T-cell (primary cell): ENCODE measurements at regions not wholly inside any gene's neighbourhood (a gene's known extent, or its start where the extent isn't known, plus 50 kb on each side); places are given as distances from the start of the nearest gene placed in this dataset.

Experiments used
- ATAC-seq, 4 experiments: fragments of 200-7000 bp in 3 of 4; fragments of 150-1000 bp in 1 of 4; cut with Tn5 transposase; replicated peaks in 1 of 4; 1 replicate in 3 of 4; 2 replicates in 1 of 4; pipeline ENCODE4 v1.10.0; 2021; ENCODE audit warnings: moderate library complexity in 3 of 4, mild to moderate bottlenecking in 2 of 4, moderate number of reproducible peaks in 1 of 4
- CTCF ChIA-PET, 2 donors: fragments of 300-600 bp; sonication (Branson Sonifier 250); formaldehyde crosslinking; loops; one replicate each; lab custom pipeline; 2022; ENCODE audit warnings: antibody characterized with exemption in 2 of 2; lab: Charles Lee
- POLR2A ChIA-PET, 2 donors: fragments of 300-600 bp; sonication (Branson Sonifier 250); formaldehyde crosslinking; loops; one replicate each; lab custom pipeline; 2022; ENCODE audit warnings: antibody characterized with exemption in 2 of 2; lab: Charles Lee
- DNase-seq, 35 experiments: peaks; one replicate each; pipeline versions ENCODE4 v3.0.0 to v3.0.0-alpha.2; 2013 to 2023
- H3K27ac ChIP-seq: one replicate; pipeline ENCODE4 v1.5.1; 2013; ENCODE audit warnings: low read length
- H3K27me3 ChIP-seq, 2 experiments: replicated peaks in 1 of 2; 1 replicate in 1 of 2; 2 replicates in 1 of 2; pipeline versions ENCODE4 v1.6.1 to v1.7.0; 2013; ENCODE audit warnings: low read length in 1 of 2, mixed read lengths in 1 of 2; ENCODE audit not compliant: control insufficient read depth in 2 of 2, insufficient read depth in 2 of 2; ENCODE audit errors: extremely low read depth in 1 of 2
- H3K36me3 ChIP-seq, 2 donors: 1 replicate in 1 of 2; 2 replicates in 1 of 2; pipeline versions ENCODE4 v1.6.1 to v1.7.0; 2013; ENCODE audit warnings: low read length in 1 of 2; ENCODE audit not compliant: control insufficient read depth in 2 of 2, insufficient read depth in 1 of 2; ENCODE audit errors: extremely low read depth in 1 of 2
- H3K4me1 ChIP-seq, 2 experiments: 1 replicate in 1 of 2; 2 replicates in 1 of 2; pipeline versions ENCODE4 v1.6.1 to v1.7.0; 2013; ENCODE audit warnings: low read length in 2 of 2, mixed read lengths in 1 of 2; ENCODE audit not compliant: insufficient read depth in 2 of 2, control insufficient read depth in 1 of 2; ENCODE audit errors: extremely low read depth in 1 of 2
- H3K4me3 ChIP-seq, 2 donors: 1 replicate in 1 of 2; 2 replicates in 1 of 2; pipeline versions ENCODE4 v1.5.1 to v1.7.0; 2013; ENCODE audit warnings: mild to moderate bottlenecking in 2 of 2, low read length in 1 of 2, moderate library complexity in 1 of 2; ENCODE audit not compliant: control insufficient read depth in 1 of 2; ENCODE audit errors: extremely low read depth in 1 of 2
- H3K9me3 ChIP-seq: 2 replicates; pipeline ENCODE4 v1.7.0; 2013
- H3K27ac Mint-ChIP-seq, 2 donors: one replicate each; pipeline ENCODE4 v1.8.0; 2020 to 2021; ENCODE audit warnings: mild to moderate bottlenecking in 2 of 2, mixed read lengths in 2 of 2
- H3K27me3 Mint-ChIP-seq, 2 donors: one replicate each; pipeline ENCODE4 v1.8.0; 2021 to 2022; ENCODE audit warnings: mixed read lengths in 2 of 2
- H3K36me3 Mint-ChIP-seq: one replicate; pipeline ENCODE4 v1.8.0; 2021; ENCODE audit warnings: mixed read lengths
- H3K4me1 Mint-ChIP-seq, 3 donors: one replicate each; pipeline ENCODE4 v1.8.0; 2020 to 2022; ENCODE audit warnings: mixed read lengths in 3 of 3, mild to moderate bottlenecking in 1 of 3
- H3K4me3 Mint-ChIP-seq, 3 donors: one replicate each; pipeline ENCODE4 v1.8.0; 2020 to 2022; ENCODE audit warnings: mild to moderate bottlenecking in 3 of 3, mixed read lengths in 3 of 3, moderate library complexity in 3 of 3
- H3K9me3 Mint-ChIP-seq, 3 donors: one replicate each; pipeline ENCODE4 v1.8.0; 2020 to 2022; ENCODE audit warnings: mixed read lengths in 3 of 3
- WGBS: methylation state at CpG from one replicate; pipeline ENCODE4 v1.1.5; 2013; ENCODE audit warnings: missing lambda C conversion rate; ENCODE audit not compliant: insufficient coverage; 5-methylcytosine and 5-hydroxymethylcytosine counted together

- H3K4me3 Mint-ChIP-seq = no peak overlapping the region
- ATAC-seq (no peak), DNase-seq (no peak)
- H3K27me3 Mint-ChIP-seq = peaks cover 0 to 13% of the 10 kb centered on the region in 2 donors
- H3K4me1 Mint-ChIP-seq = no peaks in the 10 kb centered on the region
- no peaks in the 10 kb centered on the region for H3K9me3 Mint-ChIP-seq
- H3K4me3 ChIP-seq = no peak overlapping the region
- no peaks in the 10 kb centered on the region for H3K27me3 ChIP-seq
- no CpG with 5 or more reads among the region's 1 CpG for WGBS
- no peak overlapping the region for H3K27ac Mint-ChIP-seq
- no peaks in the 10 kb centered on the region for H3K36me3 Mint-ChIP-seq
- H3K36me3 ChIP-seq = no peaks in the 10 kb centered on the region
- H3K4me1 ChIP-seq = no peaks in the 10 kb centered on the region
- ChIA-PET CTCF (no interaction called here), POLR2A (no interaction called here)
- H3K27ac ChIP-seq = no peak overlapping the region
- no peaks in the 10 kb centered on the region for H3K9me3 ChIP-seq
Observed at GRCh38 chr3:170767576-170767941, 102.4 kb downstream of the RPL22L1 start.

- peaks cover 0 to 13% of the 10 kb centered on the region in 2 donors for H3K27me3 Mint-ChIP-seq
- ChIA-PET POLR2A (no interaction called here), CTCF (no interaction called here)
- no peaks in the 10 kb centered on the region for H3K4me1 Mint-ChIP-seq
- Histone ChIP-seq H3K4me1 (no peaks in the 10 kb centered on the region), H3K27ac (no peak overlapping the region), H3K9me3 (no peaks in the 10 kb centered on the region), H3K27me3 (no peaks in the 10 kb centered on the region), H3K4me3 (no peak overlapping the region), H3K36me3 (no peaks in the 10 kb centered on the region)
- DNase-seq (no peak), ATAC-seq (no peak)
- no peak overlapping the region for H3K27ac Mint-ChIP-seq
- no peaks in the 10 kb centered on the region for H3K36me3 Mint-ChIP-seq
- no peak overlapping the region for H3K4me3 Mint-ChIP-seq
- H3K9me3 Mint-ChIP-seq = no peaks in the 10 kb centered on the region
- 81% methylated on average over 4 of the region's 4 CpGs for WGBS
Observed at GRCh38 chr3:170766823-170767575, 103.0 kb downstream of the RPL22L1 start.

GRCh38 chr3:170766253-170766652 is 103.7 kb downstream of the RPL22L1 start:
- no peak overlapping the region for H3K27ac ChIP-seq
- H3K4me3 Mint-ChIP-seq = no peak overlapping the region
- POLR2A ChIA-PET = no interaction called here

GRCh38 chr3:170765419-170766078 is 104.4 kb downstream of the RPL22L1 start:
- H3K4me1 ChIP-seq = no peaks in the 10 kb centered on the region
- no peak overlapping the region for H3K27ac ChIP-seq
- CTCF ChIA-PET = no interaction called here
- no peak overlapping the region for H3K27ac Mint-ChIP-seq
- no peaks in the 10 kb centered on the region for H3K36me3 ChIP-seq
- H3K27me3 ChIP-seq = no peaks in the 10 kb centered on the region
- DNase-seq = no peak
- H3K4me1 Mint-ChIP-seq = no peaks in the 10 kb centered on the region
- no peaks in the 10 kb centered on the region for H3K9me3 ChIP-seq
- POLR2A ChIA-PET = no interaction called here
- no peak overlapping the region for H3K4me3 ChIP-seq
- no peak for ATAC-seq
- WGBS = 90% methylated on average over 2 of the region's 4 CpGs
- peaks cover 0 to 9% of the 10 kb centered on the region in 2 donors for H3K27me3 Mint-ChIP-seq
- no peaks in the 10 kb centered on the region for H3K9me3 Mint-ChIP-seq
- no peak overlapping the region for H3K4me3 Mint-ChIP-seq
- H3K36me3 Mint-ChIP-seq = no peaks in the 10 kb centered on the region

More at GRCh38 chr3:170766253-170766652, 103.7 kb downstream of the RPL22L1 start:
- CTCF ChIA-PET = no interaction called here
- DNase-seq (no peak), ATAC-seq (no peak)
- H3K36me3 Mint-ChIP-seq = no peaks in the 10 kb centered on the region
- H3K9me3 Mint-ChIP-seq = no peaks in the 10 kb centered on the region
- peaks cover 0 to 13% of the 10 kb centered on the region in 2 donors for H3K27me3 Mint-ChIP-seq
- no peaks in the 10 kb centered on the region for H3K4me1 Mint-ChIP-seq
- H3K27me3 ChIP-seq = no peaks in the 10 kb centered on the region
- 100% methylated on average over 1 of the region's 3 CpGs for WGBS
- no peak overlapping the region for H3K27ac Mint-ChIP-seq
- no peaks in the 10 kb centered on the region for H3K36me3 ChIP-seq
- no peaks in the 10 kb centered on the region for H3K4me1 ChIP-seq
- no peak overlapping the region for H3K4me3 ChIP-seq
- no peaks in the 10 kb centered on the region for H3K9me3 ChIP-seq

- Mint-ChIP-seq H3K4me3 (no peak overlapping the region), H3K27me3 (peaks cover 0 to 10% of the 10 kb centered on the region in 2 donors), H3K27ac (no peak overlapping the region), H3K9me3 (no peaks in the 10 kb centered on the region), H3K4me1 (no peaks in the 10 kb centered on the region), H3K36me3 (no peaks in the 10 kb centered on the region)
- no CpG with 5 or more reads among the region's 1 CpG for WGBS
- POLR2A ChIA-PET = interaction anchor here in 1 of 2 donors (0.5 kb wide), 1 partner anchor 1333 kb away, joined by 3 read pairs; no protein-coding TSS in a partner anchor
- Histone ChIP-seq H3K27ac (no peak overlapping the region), H3K9me3 (no peaks in the 10 kb centered on the region), H3K4me3 (no peak overlapping the region), H3K4me1 (no peaks in the 10 kb centered on the region), H3K36me3 (no peaks in the 10 kb centered on the region), H3K27me3 (peaks cover 0 to 2% of the 10 kb centered on the region in 2 experiments)
- CTCF ChIA-PET = no interaction called here
- DNase-seq (no peak), ATAC-seq (no peak)
Observed at GRCh38 chr3:170764017-170764416, 106.0 kb downstream of the RPL22L1 start.

GRCh38 chr3:170762064-170762463 is 107.9 kb downstream of the RPL22L1 start:
- Mint-ChIP-seq H3K4me3 (no peak overlapping the region), H3K9me3 (no peaks in the 10 kb centered on the region), H3K27ac (no peak overlapping the region), H3K4me1 (no peaks in the 10 kb centered on the region), H3K36me3 (no peaks in the 10 kb centered on the region), H3K27me3 (peaks cover 0 to 10% of the 10 kb centered on the region in 2 donors)
- peaks cover 0 to 2% of the 10 kb centered on the region in 2 experiments for H3K27me3 ChIP-seq
- no peaks in the 10 kb centered on the region for H3K36me3 ChIP-seq
- H3K27ac ChIP-seq = no peak overlapping the region
- DNase-seq (no peak), ATAC-seq (no peak)
- POLR2A ChIA-PET = no interaction called here
- H3K4me3 ChIP-seq = no peak overlapping the region
- CTCF ChIA-PET = no interaction called here
- no peaks in the 10 kb centered on the region for H3K9me3 ChIP-seq
- WGBS = no CpG with 5 or more reads among the region's 2 CpGs
- H3K4me1 ChIP-seq = no peaks in the 10 kb centered on the region
